Calu3 (cell line): ENCODE measurements at regions not wholly inside any gene's neighbourhood (a gene's known extent, or its start where the extent isn't known, plus 50 kb on each side); places are given as distances from the start of the nearest gene placed in this dataset.

Source experiments
- BruUV-seq: library from RNA; stranded (reverse); fragments of 400-500 nt; replicated peaks from 2 replicates; lab custom pipeline; 2021; lab: Mats Ljungman, UMichigan
- CTCF ChIA-PET: fragments of 300-600 bp; sonication (Branson Sonifier 250); formaldehyde crosslinking; loops from one replicate; lab custom pipeline; 2022; ENCODE audit warnings: antibody characterized with exemption; lab: Charles Lee
- DNase-seq: peaks from one replicate; pipeline ENCODE4 v3.0.0; 2022
- H3K27ac Mint-ChIP-seq: one replicate; pipeline ENCODE4 v1.8.0; 2022; ENCODE audit warnings: mixed read lengths; ENCODE audit not compliant: unreplicated experiment
- H3K27me3 Mint-ChIP-seq: one replicate; pipeline ENCODE4 v1.8.0; 2022; ENCODE audit warnings: mixed read lengths; ENCODE audit not compliant: unreplicated experiment
- H3K36me3 Mint-ChIP-seq: one replicate; pipeline ENCODE4 v1.8.0; 2022; ENCODE audit warnings: mild to moderate bottlenecking, moderate library complexity, mixed read lengths; ENCODE audit not compliant: insufficient read depth, unreplicated experiment
- H3K4me1 Mint-ChIP-seq: one replicate; pipeline ENCODE4 v1.8.0; 2022; ENCODE audit warnings: mild to moderate bottlenecking, low read depth, mixed read lengths; ENCODE audit not compliant: unreplicated experiment
- H3K4me3 Mint-ChIP-seq: one replicate; pipeline ENCODE4 v1.8.0; 2022; ENCODE audit warnings: mild to moderate bottlenecking, low read depth, moderate library complexity, mixed read lengths; ENCODE audit not compliant: unreplicated experiment
- H3K9me3 Mint-ChIP-seq: one replicate; pipeline ENCODE4 v1.8.0; 2022; ENCODE audit warnings: low read depth, mixed read lengths; ENCODE audit not compliant: unreplicated experiment
- intact Hi-C: fragments of 100-400 bp; cut with micrococcal nuclease; formaldehyde crosslinking; loops from one replicate; pipeline ENCODE4 v1.10.0; 2022; ENCODE audit not compliant: unreplicated experiment
- TF ChIP-seq, protein P1 (sequence below): fragments of 200-600 bp; IDR thresholded peaks from one replicate; pipeline ENCODE4 v1.8.0; 2022; ENCODE audit warnings: antibody characterized with exemption; ENCODE audit not compliant: unreplicated experiment

DNA sequence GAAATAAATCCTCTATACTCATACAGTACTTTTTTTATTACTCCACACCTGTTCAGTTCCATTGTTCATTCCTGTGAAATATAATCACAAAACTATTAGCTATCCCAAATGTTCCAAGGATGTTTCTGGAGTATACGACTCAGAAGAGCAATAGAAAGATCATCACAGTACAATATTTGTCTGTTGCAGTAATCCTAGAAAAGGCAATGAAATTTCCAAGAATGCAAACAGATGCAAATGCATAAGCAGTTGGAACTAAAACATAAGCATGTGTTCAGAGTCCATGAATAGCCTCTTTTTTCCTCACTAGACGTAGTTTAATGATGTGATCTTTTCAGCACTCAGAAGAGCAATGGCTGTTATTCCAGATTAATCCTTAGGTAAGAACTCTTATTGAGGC is 55.2 kb downstream of the RTL3 start:
- Mint-ChIP-seq H3K27me3 (no peaks in the 10 kb centered on the region), H3K4me3 (no peak overlapping the region), H3K4me1 (no peaks in the 10 kb centered on the region), H3K36me3 (no peaks in the 10 kb centered on the region), H3K9me3 (no peaks in the 10 kb centered on the region), H3K27ac (no peak overlapping the region)
- TF ChIP-seq, protein P1, sequence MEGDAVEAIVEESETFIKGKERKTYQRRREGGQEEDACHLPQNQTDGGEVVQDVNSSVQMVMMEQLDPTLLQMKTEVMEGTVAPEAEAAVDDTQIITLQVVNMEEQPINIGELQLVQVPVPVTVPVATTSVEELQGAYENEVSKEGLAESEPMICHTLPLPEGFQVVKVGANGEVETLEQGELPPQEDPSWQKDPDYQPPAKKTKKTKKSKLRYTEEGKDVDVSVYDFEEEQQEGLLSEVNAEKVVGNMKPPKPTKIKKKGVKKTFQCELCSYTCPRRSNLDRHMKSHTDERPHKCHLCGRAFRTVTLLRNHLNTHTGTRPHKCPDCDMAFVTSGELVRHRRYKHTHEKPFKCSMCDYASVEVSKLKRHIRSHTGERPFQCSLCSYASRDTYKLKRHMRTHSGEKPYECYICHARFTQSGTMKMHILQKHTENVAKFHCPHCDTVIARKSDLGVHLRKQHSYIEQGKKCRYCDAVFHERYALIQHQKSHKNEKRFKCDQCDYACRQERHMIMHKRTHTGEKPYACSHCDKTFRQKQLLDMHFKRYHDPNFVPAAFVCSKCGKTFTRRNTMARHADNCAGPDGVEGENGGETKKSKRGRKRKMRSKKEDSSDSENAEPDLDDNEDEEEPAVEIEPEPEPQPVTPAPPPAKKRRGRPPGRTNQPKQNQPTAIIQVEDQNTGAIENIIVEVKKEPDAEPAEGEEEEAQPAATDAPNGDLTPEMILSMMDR: no peak
- no TSS peak for BruUV-seq
- CTCF ChIA-PET: no interaction called here
- intact Hi-C loops: no loop called here
- no peak for DNase-seq

DNA sequence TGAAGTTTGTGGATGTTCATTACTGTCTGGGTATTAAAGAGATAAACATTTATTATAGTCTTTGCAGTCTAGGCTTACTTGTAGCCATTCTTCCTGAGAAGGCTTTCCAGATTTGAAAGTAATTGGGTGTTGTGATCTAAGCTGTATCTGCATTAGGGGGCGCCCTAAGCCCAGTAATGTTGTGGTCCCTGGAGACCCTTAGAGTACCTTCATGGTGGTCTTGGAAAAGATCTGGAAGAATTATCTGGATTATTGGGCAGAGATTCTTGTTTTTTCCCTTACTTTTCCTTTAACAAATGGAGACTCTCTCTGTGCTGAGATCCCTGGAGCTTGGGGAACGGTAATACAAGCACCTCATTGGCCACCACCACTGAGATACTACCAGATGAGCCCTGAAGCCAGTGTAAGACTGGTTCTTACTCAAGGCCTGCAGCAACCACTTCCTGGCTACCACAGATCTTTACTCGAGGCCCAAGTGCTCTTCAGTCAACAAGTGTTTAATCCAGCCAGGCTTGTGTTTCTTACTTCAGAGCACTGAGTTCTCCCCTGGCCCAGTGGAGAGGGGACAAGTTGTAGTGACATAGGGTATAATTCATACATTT is 63.1 kb downstream of the RTL3 start:
- CTCF ChIA-PET: no interaction called here
- DNase-seq: no peak
- no peaks in the 10 kb centered on the region for H3K36me3 Mint-ChIP-seq
- no peak overlapping the region for H3K27ac Mint-ChIP-seq
- H3K9me3 Mint-ChIP-seq: no peaks in the 10 kb centered on the region
- BruUV-seq: no TSS peak
- TF ChIP-seq, protein P1: no peak
- H3K4me3 Mint-ChIP-seq: no peak overlapping the region
- H3K27me3 Mint-ChIP-seq: no peaks in the 10 kb centered on the region
- intact Hi-C loops: loop anchor here (10.0 kb wide), 1 partner anchor 109 kb away; no protein-coding TSS in a partner anchor
- no peaks in the 10 kb centered on the region for H3K4me1 Mint-ChIP-seq

DNA sequence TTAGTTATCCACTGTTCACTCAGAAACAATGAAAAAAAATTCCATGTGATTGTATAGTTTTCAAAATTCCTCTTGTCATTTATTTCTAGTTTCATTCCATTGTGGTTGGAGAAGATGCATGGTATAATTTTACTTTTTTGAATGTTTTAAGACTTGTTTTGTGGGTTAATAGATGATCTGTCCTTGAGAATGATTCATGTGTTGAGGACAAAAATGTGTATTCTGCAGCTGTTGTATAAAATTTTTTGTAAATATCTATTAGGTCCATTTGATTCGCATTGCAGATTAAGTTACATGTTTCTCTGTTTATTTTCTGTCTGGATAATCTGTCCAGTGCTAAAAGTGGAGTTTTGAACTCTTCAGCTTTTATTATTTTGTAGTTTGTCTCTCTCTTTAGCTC is 65.4 kb downstream of the RTL3 start:
- Mint-ChIP-seq H3K27me3 (no peaks in the 10 kb centered on the region), H3K9me3 (peaks cover 2% of the 10 kb centered on the region)
- CTCF ChIA-PET: no interaction called here

GRCh38 chrX:78592030-78592429 is 67.1 kb downstream of the RTL3 start:
- Mint-ChIP-seq H3K36me3 (no peaks in the 10 kb centered on the region), H3K4me3 (no peak overlapping the region), H3K4me1 (no peaks in the 10 kb centered on the region), H3K27me3 (no peaks in the 10 kb centered on the region), H3K9me3 (peaks cover 2% of the 10 kb centered on the region), H3K27ac (no peak overlapping the region)
- DNase-seq: no peak
- CTCF ChIA-PET: no interaction called here
- TF ChIP-seq, protein P1: no peak
- no TSS peak for BruUV-seq
- intact Hi-C loops: loop anchor here (10.0 kb wide), 1 partner anchor 113 kb away; no protein-coding TSS in a partner anchor

More for the DNA sequence above, 65.4 kb downstream of the RTL3 start:
- Mint-ChIP-seq H3K4me1 (no peaks in the 10 kb centered on the region), H3K27ac (no peak overlapping the region), H3K4me3 (no peak overlapping the region), H3K36me3 (no peaks in the 10 kb centered on the region)
- no TSS peak for BruUV-seq
- TF ChIP-seq, protein P1: no peak
- intact Hi-C loops: loop anchor here (10.0 kb wide), 1 partner anchor 111 kb away; no protein-coding TSS in a partner anchor
- DNase-seq: no peak
